ENCODE measurements at regions not wholly inside any gene's neighbourhood (a gene's known extent, or its start where the extent isn't known, plus 50 kb on each side); places are given as distances from the start of the nearest gene placed in this dataset.

DNA sequence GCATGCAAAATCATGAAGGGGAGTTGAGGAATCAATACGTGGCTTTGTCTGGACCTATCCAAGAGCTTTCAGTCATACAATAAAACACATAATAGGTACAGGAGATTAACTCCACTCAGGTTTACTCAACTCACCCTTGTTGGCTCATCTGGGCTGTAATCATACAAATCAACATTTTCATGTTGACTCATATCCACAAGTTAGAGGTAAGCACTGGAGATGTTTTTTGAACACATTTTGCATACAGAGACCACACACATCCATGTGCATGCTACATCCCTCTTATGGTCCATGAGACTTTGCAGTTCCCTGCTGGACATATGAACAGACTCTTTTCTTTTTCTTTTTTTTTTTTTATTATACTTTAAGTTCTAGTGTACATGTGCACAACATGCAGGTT, 336.9 kb upstream of the PIK3C3 start:
- no peak for DNase-seq

GRCh38 chr18:41617647-41618046, 337.4 kb upstream of the PIK3C3 start:
- DNase-seq, result no peak

DNA sequence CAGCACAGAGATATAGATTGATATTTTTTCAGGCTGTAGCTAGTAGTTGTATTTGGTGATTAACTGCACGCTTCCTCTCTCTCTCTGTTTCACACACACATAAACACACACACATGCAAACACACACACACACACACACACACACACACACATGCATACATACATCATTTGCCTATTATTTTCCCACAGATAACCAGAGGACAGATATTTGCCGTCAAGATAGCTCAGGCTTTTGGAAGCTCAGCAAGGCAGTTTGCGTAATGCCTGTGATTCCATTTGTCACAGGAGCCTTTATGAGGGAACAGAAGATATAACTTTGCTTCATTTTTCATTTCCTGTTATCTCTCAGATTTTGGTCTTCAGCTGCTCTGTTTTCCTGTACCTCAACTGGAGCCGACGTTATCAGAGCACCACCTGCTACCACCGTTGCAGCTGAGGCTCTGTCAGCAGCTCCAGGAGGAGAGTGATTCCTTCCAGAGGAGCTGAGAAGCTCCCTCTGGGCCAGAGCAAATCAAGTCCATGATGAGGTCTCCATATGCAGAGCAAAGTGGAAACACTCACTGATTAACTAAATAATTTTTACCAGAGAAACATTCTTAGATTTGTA, 341.9 kb upstream of the PIK3C3 start:
- no peak for DNase-seq

- no peak for DNase-seq
These were observed 350.1 kb upstream of the PIK3C3 start for GRCh38 chr18:41604964-41605363.

GRCh38 chr18:41602034-41602433, 353.0 kb upstream of the PIK3C3 start:
- no peak for DNase-seq

DNA sequence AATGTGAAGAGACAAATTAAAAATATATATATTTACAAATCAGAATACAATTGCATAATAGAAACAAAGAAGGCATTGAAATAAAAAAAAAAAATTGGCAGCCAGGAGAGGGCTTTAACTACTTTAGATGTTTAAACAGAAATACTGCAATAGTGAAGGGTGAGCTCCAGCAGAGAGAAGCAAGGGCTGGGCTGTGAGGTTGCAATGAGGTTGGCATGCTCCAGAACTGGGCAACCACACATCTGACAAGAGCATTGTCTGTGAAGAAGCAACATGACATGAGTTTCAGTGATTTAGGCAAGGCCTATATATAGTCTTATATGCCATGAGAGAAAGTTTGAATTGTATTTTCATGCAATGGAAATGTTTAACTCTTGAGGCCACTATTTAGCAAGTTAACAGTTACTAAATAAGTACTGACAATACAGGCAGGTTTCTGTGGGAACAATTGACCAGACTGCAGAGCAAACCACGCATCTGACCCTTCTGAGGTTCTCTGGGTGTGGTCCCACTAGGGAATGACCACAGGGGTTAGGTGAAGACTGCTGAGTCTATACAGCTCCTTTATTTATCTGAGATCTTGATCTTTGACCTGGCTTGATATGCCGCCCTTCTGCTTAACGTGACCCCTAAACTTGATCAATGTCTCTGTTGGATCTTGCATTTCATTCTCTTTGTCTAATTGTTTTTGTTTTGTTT, 354.2 kb upstream of the PIK3C3 start:
- DNase-seq, result no peak

DNA sequence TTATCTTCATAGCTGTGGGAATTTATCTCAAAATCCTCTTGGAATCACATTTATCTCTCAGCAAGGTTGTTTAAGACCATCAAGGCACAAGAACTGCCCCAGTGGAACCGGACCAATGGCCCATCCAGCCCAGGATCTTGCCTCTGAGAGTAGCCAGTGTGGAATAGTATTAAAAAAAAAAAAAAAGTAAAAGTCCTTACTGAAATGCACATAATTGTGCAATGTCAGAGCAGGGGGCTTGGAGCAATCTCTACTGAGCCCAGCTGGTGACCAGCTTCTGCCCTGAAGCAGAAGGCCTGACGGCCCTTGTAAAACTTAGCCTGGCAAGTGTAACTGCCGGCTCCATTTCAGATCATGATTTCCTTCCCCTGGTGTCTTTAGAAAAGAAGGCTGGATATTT, 355.6 kb upstream of the PIK3C3 start:
- no peak for DNase-seq

- no peak for DNase-seq
These were observed 360.5 kb upstream of the PIK3C3 start for GRCh38 chr18:41594582-41594981.

DNA sequence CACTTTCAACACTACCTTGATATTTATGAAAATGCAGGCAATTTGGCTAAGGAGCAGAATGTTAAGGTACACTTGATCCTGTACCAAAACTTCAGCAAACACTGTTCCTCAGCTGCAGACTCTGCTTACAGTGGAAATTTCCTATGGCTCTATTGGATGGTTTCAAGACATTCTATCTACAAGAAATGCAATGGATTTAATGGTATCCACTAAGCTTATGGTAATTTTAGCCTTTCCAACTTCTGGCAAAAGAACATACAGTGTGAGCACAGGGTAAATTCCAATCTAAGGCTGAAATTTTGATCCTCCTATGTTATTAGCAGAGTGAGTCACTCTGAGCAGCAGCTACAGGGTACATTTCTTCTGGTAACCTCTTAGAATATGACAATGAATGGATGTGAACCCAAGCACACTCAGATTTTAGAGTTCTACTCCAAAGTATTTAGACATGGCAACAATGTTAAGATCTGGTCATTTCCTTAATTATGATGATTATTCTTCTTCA, 361.8 kb upstream of the PIK3C3 start:
- no peak for DNase-seq

- no peak for DNase-seq
These were observed 367.1 kb upstream of the PIK3C3 start for GRCh38 chr18:41587976-41588375.

DNA sequence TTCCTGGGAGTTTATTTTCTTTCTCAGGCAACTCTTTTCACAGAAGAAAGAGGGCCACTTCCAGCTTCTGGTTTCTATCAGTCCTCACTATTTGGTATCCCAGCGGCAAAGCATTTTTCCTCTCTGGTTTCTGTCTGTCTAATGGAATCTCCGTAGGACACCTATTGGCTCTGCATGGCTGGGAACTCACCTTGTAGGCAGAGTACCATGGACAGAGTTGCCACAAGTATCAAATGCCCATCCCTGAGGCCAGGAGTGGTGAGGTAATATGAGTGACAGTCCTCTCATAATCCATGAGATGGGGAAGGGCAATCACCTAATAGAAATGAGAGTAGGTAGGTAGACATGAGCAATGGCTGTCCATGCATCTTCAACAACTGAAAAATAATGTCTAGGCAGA, 369.5 kb upstream of the PIK3C3 start:
- DNase-seq, result no peak

- no peak for DNase-seq
These were observed 375.8 kb upstream of the PIK3C3 start for GRCh38 chr18:41579185-41579584.

DNA sequence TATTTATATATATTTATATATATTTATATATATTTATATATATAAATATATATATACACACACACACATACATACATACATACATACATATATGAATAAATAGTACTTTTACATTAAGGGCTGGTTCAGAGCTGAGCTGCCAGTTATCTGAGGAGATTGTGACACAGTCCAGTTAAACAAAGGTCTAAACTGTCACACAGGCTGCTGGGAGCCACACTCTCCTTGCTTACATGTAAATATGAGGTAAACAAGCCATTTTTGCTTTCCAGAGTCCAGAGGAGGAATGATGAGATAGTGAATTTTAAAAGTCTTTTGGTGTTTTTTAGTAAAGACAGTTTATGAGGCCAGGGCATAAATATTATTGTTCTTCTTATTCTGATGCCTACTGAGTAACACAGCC, 377.5 kb upstream of the PIK3C3 start:
- DNase-seq, result no peak

GRCh38 chr18:41576643-41577042, 378.4 kb upstream of the PIK3C3 start:
- DNase-seq, result no peak

DNA sequence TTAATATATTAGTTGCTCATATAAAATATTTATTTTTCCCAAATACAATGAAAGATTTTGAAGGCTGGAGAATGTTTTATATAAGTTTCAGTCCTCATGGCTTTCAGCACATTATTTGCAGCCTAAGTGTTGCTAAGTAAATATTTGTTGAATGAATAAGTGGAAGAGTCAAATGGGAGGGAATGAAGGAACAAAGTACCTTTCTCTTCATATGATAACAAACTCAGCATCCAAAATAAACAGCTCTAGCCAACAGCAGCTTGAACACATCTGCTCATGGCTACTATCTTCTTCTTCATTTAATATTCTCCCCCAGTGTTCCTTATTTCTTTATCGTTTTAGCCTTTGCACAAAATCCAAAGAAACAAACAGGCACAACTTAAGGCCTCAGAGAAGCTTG, 385.2 kb upstream of the PIK3C3 start:
- DNase-seq, result no peak

DNA sequence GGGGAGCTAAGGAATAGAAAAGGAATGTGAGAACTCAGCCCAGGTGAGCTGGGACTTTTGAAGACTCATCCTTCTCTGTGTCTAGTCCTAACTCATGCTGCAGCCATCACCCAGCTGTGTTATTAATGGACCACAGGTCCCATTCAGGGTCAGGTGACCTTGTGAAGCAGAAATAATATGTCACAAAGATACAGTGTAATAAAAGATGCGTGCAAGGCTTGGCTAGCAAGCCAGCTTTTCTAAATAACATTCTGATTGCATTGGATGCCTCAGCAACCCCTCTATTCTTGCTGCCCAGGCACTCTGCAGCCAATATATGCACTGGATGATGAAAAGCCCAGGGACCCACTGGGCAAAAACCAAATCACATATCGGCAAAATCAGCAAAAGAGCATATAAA, 393.1 kb upstream of the PIK3C3 start:
- DNase-seq, result no peak

- DNase-seq, result no peak
These were observed 396.3 kb upstream of the PIK3C3 start for GRCh38 chr18:41558715-41559114.

DNA sequence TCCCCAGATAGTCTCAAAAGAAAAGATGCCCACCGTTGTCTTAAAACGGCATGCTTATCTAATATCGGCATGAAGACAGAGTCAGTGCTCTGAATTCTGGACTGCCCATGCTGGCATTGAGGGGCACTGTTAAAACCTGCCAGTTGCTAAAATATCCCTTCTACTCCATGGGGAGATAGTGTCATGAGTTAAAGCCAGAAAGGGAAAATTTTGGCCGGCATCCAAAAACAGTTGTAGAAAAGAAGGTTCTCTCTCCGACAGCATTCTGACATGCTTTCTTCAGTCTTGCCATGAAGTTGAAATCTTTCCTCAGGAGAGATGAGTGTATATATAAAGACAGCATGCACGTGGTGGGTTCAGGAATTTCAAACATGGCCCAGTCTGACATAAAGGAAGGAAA, 401.3 kb upstream of the PIK3C3 start:
- no peak for DNase-seq

DNA sequence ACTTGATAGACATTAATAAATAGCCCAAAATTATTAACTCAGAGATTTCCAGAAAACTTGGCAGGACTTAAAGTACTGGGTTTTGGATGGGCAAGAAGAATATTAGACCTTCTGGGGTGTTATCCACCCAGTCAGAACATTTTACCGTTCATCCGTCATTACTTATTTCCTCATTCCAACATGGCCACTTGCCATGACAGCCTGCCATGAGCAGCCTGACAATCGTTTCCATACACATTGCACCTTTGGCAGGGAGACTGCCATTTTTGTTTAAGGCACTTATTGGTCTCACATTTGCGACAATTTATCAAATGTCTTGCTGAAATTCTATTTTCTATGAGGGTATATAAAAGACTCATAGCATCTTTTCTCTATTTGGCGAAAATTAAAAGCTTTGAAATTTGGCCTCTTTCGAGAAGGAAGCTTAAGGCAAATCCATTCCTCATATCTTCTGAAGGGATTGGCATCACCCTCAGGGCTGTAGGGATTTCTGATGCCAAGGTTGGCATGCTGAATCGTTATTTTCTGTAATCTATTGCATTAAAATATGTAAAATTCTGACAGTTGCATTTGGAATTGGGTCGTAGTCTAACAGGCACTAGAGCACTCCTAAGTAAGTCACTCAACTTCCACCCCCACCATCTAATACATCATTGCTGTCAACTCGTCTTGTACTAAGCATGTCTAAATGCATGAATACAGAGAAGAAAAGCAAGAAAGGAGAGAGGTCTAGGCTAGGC, 406.3 kb upstream of the PIK3C3 start:
- no peak for DNase-seq

DNA sequence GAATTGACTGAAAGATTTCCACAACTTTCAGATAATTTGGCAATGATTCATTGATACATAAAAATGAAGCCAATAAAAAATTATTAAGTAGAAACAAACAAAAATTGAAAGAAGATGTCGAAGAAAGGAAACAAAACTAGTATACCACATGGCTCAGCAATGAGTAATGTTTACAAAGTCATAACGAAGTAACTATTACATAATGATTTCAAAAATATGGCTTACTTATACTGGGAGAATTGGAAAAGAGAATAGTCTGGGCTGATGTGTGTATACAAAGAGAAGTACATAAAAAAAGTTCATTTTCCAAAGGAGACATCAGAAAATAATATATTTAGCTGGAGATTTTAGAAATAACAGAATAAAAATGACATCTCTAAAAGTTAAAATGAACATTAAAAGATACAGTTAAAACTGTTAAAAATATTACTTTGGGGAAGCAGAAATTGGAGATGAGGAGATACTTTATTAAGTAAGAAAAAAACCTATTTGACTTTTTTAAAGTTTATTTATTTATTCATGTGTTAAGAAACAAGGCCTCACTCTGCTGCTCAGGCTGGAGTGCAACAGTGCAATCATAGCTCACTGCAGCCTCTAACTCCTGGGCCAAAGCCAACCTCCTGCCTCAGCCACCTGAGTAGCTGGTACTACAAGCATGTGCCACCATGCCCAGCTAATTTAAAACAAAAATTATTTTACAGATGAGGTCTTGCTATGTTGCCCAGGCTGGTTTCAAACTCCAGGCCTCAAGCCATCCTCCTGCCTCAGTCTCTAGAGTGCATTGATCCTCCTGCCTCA, 409.7 kb upstream of the PIK3C3 start:
- DNase-seq, result no peak

GRCh38 chr18:41543815-41544214, 411.2 kb upstream of the PIK3C3 start:
- no peak for DNase-seq

GRCh38 chr18:41540237-41540871, 414.7 kb upstream of the PIK3C3 start:
- no peak for DNase-seq

DNA sequence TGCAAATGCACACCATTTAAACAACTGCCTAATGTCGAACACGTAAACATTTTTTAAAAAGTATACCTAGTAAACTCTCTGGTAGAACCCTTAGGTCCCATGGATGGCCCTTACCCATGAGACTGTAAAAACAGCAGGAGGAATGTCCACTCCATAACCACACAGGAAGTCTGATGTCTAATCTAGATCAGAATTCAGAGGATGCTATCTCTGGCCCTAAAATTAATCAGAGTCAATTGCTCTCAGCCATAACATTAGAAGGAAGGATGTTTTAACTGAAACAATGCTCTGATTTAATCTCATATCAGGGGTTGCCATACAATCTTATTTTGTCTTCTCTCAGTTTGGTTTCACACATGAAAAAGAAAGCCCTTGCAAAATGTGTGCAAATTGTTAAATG, 416.3 kb upstream of the PIK3C3 start:
- no peak for DNase-seq

Data from NCI-H2081 treated with DMSO at 0.1 percent for 48 hours (cell line).